GM11168 (cell line): ENCODE measurements at regions not wholly inside any gene's neighbourhood (a gene's known extent, or its start where the extent isn't known, plus 50 kb on each side); places are given as distances from the start of the nearest gene placed in this dataset.

Source experiments
- in situ Hi-C: fragments of 300-500 bp; cut with MboI; formaldehyde crosslinking; loops from one replicate; pipeline ENCODE4 v1.12.0; 2022; ENCODE audit warnings: low sequenced_read_pairs; ENCODE audit not compliant: unreplicated experiment

GRCh38 chr13:69458013-69458412, 649.6 kb upstream of the ATXN8OS start:
- in situ Hi-C loops = no loop called here

GRCh38 chr13:69450245-69450644, 657.4 kb upstream of the ATXN8OS start:
- in situ Hi-C loops = no loop called here

GRCh38 chr13:69425235-69425634, 682.4 kb upstream of the ATXN8OS start:
- in situ Hi-C loops = no loop called here

GRCh38 chr13:69423844-69424243, 683.8 kb upstream of the ATXN8OS start:
- in situ Hi-C loops = no loop called here

- in situ Hi-C loops = no loop called here
These were observed 689.3 kb upstream of the ATXN8OS start for GRCh38 chr13:69418319-69418718.

- in situ Hi-C loops = no loop called here
These were observed 696.9 kb upstream of the ATXN8OS start for GRCh38 chr13:69410761-69411160.

GRCh38 chr13:69391756-69392155, 715.9 kb upstream of the ATXN8OS start:
- in situ Hi-C loops = no loop called here

GRCh38 chr13:69389899-69390298, 717.7 kb upstream of the ATXN8OS start:
- in situ Hi-C loops = no loop called here

- in situ Hi-C loops = no loop called here
These were observed 733.7 kb upstream of the ATXN8OS start for GRCh38 chr13:69373747-69374425.

- in situ Hi-C loops = no loop called here
These were observed 744.3 kb upstream of the ATXN8OS start for GRCh38 chr13:69363360-69363759.

GRCh38 chr13:69331245-69331644, 776.4 kb upstream of the ATXN8OS start:
- in situ Hi-C loops = no loop called here

- in situ Hi-C loops = no loop called here
These were observed 783.3 kb upstream of the ATXN8OS start for GRCh38 chr13:69324090-69324886.

GRCh38 chr13:69319656-69320055, 788.0 kb upstream of the ATXN8OS start:
- in situ Hi-C loops = no loop called here

GRCh38 chr13:69315039-69315438, 792.6 kb upstream of the ATXN8OS start:
- in situ Hi-C loops = no loop called here

GRCh38 chr13:69306766-69307165, 800.9 kb upstream of the ATXN8OS start:
- in situ Hi-C loops = no loop called here

GRCh38 chr13:69300131-69300530, 807.5 kb upstream of the ATXN8OS start:
- in situ Hi-C loops = no loop called here

- in situ Hi-C loops = no loop called here
These were observed 811.5 kb upstream of the ATXN8OS start for GRCh38 chr13:69296130-69296529.

GRCh38 chr13:69292789-69293425, 814.7 kb upstream of the ATXN8OS start:
- in situ Hi-C loops = no loop called here

GRCh38 chr13:69291292-69291906, 816.2 kb upstream of the ATXN8OS start:
- in situ Hi-C loops = no loop called here

- in situ Hi-C loops = no loop called here
These were observed 819.6 kb upstream of the ATXN8OS start for GRCh38 chr13:69288026-69288425.
